ENCODE measurements at regions not wholly inside any gene's neighbourhood (a gene's known extent, or its start where the extent isn't known, plus 50 kb on each side); places are given as distances from the start of the nearest gene placed in this dataset.

GRCh38 chr12:75773377-75773776 lies 258.2 kb downstream of the PHLDA1 start:
- ChIA-PET POLR2A (no interaction called here), CTCF (interaction anchor here (0.7 kb wide), 2 partner anchors 10 to 13 kb away, joined by 3 read pairs; no protein-coding TSS in a partner anchor)
- Histone ChIP-seq H3K9me3 (ENCODE audit: control insufficient read depth, insufficient read depth, low read depth, low read length) (no peaks in the 10 kb centered on the region), H3K4me3 (ENCODE audit: low read depth, low read length) (no peak overlapping the region), H3K27ac (ENCODE audit: extremely low read depth, low read depth, low read length) (no peak overlapping the region), H3K4me1 (ENCODE audit: control insufficient read depth, insufficient read depth, low read length) (peaks cover 6% of the 10 kb centered on the region), H3K36me3 (ENCODE audit: control insufficient read depth in 2 of 2, insufficient read depth in 1 of 2, low read length in 2 of 2) (no peaks in the 10 kb centered on the region)
- TF ChIP-seq REST (tag by site-specific recombination; IDR thresholded peaks at IDR 0.05) = no peak
- TF ChIP-seq ZNF555 (tag by site-specific recombination; conservative IDR thresholded peaks at IDR 0.05) = no peak
- no peak for TF ChIP-seq ZNF48 (tag by site-specific recombination; IDR thresholded peaks at IDR 0.05)
- no peak for TF ChIP-seq ZNF558 (tag by site-specific recombination; IDR thresholded peaks at IDR 0.05)
- TF ChIP-seq BCL11A (tag by site-specific recombination; IDR thresholded peaks at IDR 0.05; ENCODE audit: low read depth) = no peak
- no peak for TF ChIP-seq RBAK (tag by site-specific recombination; IDR thresholded peaks at IDR 0.05)
- no peak for TF ChIP-seq ZBTB17 (tag by site-specific recombination; IDR thresholded peaks at IDR 0.05)
- TF ChIP-seq ZNF280C (tag by site-specific recombination; IDR thresholded peaks at IDR 0.05) = no peak
- no peak for TF ChIP-seq GFI1B (tag by site-specific recombination; IDR thresholded peaks at IDR 0.05)
- no peak for TF ChIP-seq KLF8 (tag by site-specific recombination; IDR thresholded peaks at IDR 0.05)
- TF ChIP-seq ZNF148 (tag by site-specific recombination; IDR thresholded peaks at IDR 0.05; ENCODE audit: borderline replicate concordance) = no peak
- TF ChIP-seq ZNF660 (tag by site-specific recombination; IDR thresholded peaks at IDR 0.05) = no peak
- TF ChIP-seq ZNF350 (tag by site-specific recombination; IDR thresholded peaks at IDR 0.05) = no peak

GRCh38 chr12:75771023-75771422 lies 259.6 kb upstream of the KRR1 start:
- ChIA-PET CTCF (interaction anchor here (0.7 kb wide), 1 partner anchor 260 kb away, joined by 3 read pairs; no protein-coding TSS in a partner anchor), POLR2A (no interaction called here)
- no peak overlapping the region for H3K4me3 ChIP-seq (ENCODE audit: low read depth, low read length)
- H3K36me3 ChIP-seq (ENCODE audit: control insufficient read depth in 2 of 2, insufficient read depth in 1 of 2, low read length in 2 of 2) = no peaks in the 10 kb centered on the region
- H3K9me3 ChIP-seq (ENCODE audit: control insufficient read depth, insufficient read depth, low read depth, low read length) = no peaks in the 10 kb centered on the region
- no peak for TF ChIP-seq ZNF404 (tag by site-specific recombination; IDR thresholded peaks at IDR 0.05)
- TF ChIP-seq TRIM28 (IDR thresholded peaks at IDR 0.05; ENCODE audit: borderline replicate concordance, low read length) = no peak
- no peak for TF ChIP-seq ZNF202 (tag by site-specific recombination; IDR thresholded peaks at IDR 0.05; ENCODE audit: borderline replicate concordance)
- TF ChIP-seq ZNF426 (tag by site-specific recombination; IDR thresholded peaks at IDR 0.05) = no peak
- TF ChIP-seq PBX3 (CRISPR knock-in tag; IDR thresholded peaks at IDR 0.05) = no peak
- no peak for TF ChIP-seq ZFP3 (tag by site-specific recombination; IDR thresholded peaks at IDR 0.05; ENCODE audit: low read depth)
- TF ChIP-seq BCL6B (tag by site-specific recombination; IDR thresholded peaks at IDR 0.05) = no peak
- no peak for TF ChIP-seq ZNF596 (tag by site-specific recombination; IDR thresholded peaks at IDR 0.05)
- no peak for TF ChIP-seq ZBTB8A (tag by site-specific recombination; IDR thresholded peaks at IDR 0.05)
- no peak for TF ChIP-seq ZNF530 (tag by site-specific recombination; IDR thresholded peaks at IDR 0.05; ENCODE audit: low read depth)
- no peak for TF ChIP-seq ZNF585B (tag by site-specific recombination; IDR thresholded peaks at IDR 0.05)
- TF ChIP-seq RBAK (tag by site-specific recombination; IDR thresholded peaks at IDR 0.05) = no peak
- TF ChIP-seq OVOL3 (tag by site-specific recombination; IDR thresholded peaks at IDR 0.05) = no peak
- no peak overlapping the region for H3K27ac ChIP-seq (ENCODE audit: extremely low read depth, low read depth, low read length)
- peaks cover 6% of the 10 kb centered on the region for H3K4me1 ChIP-seq (ENCODE audit: control insufficient read depth, insufficient read depth, low read length)
